Kidney capillary endothelial cell (primary cell): ENCODE measurements at regions not wholly inside any gene's neighbourhood (a gene's known extent, or its start where the extent isn't known, plus 50 kb on each side); places are given as distances from the start of the nearest gene placed in this dataset.

Experiments
- DNase-seq: peaks from one replicate; pipeline ENCODE4 v3.0.0-alpha.2; 2018; ENCODE audit warnings: low spot score

DNA sequence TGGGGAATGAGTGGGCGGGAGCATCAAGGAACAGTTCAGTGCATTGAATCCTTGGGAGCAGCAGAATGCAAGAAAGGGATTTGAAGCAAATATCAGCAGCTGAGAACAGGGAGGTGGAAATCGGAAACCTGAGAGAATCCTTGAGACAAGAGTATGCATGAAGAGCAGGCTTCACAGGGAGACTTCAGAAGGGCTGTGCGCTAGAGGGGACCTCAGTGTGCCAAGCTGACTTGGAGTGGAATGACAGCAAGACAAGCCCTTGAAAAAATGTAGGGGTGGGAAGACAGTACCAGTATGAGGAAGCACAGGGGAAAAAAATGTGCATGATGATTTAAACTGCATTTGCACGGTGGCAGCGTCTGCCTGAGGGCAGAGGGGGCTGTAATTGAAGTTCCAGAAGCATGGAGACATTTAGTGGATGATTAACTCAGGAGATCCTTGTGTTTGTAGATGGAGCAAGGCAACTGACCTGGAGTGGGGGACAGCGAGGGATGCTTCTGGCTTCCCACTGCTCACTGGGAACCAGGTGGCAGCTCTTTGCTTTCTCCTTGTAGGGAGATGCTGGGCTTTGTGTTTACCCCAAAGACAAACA is 204.9 kb upstream of the PLET1 start:
- no peak for DNase-seq

DNA sequence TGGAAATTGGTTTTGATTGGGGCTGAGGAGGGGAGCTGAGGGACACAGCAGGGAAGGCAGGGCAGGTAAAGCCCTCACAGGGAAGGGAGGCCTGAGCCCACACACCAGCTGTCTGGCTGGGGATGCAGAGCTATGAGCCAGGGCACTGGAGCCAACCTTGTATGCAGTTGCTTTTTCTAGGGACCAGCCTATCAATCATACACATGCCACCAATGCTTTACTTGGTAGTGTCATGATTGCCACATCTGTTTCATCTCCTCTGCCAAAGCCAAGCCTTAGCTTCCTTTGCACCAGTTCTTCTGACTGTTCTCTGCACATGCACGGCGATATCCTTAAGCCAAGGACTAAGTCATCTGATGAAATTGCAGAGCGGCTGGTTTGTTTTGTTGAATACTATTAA is 207.1 kb upstream of the PLET1 start:
- no peak for DNase-seq

DNA sequence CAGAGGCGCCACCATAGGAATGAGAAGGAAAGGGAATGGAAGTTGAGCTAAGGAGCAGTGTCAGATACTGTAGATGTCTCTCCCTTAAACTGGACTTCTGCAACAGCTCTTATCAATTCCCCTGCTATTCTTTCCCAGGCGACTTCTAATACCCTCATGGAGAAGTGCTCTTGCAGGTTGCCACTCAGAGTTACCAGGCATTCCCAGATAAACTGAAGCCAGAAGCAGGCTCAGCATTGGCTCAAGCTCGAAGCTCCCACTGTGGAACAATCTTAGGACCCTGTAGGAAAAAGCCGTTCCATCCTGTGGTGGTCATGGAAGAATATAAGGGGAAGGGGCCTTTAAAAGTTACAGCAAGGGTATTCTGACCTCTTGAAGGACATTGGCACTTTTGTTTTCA is 208.7 kb upstream of the PLET1 start:
- DNase-seq, result no peak

- no peak for DNase-seq
Observed at GRCh38 chr11:112470355-112470754, 209.7 kb upstream of the PLET1 start.

DNA sequence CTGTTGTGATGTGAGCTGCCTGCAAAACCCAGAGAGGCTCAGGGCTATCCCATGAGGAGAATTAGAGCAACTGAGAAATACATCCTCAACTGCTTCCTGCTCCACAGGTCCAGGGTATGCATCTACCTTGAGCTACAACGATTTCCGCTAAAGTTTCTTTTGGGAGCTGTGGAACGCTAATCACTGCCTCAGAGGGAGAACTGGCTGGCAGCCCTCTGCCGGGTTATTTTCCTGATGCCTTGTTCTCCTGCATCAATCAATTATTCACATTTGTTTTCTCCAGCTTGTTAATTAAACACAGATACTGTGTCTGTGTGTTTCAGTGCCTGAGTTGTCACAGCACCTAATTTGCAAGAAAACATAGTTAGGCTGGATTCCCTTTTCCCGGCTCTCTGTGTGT is 211.1 kb upstream of the PLET1 start:
- DNase-seq, result no peak

DNA sequence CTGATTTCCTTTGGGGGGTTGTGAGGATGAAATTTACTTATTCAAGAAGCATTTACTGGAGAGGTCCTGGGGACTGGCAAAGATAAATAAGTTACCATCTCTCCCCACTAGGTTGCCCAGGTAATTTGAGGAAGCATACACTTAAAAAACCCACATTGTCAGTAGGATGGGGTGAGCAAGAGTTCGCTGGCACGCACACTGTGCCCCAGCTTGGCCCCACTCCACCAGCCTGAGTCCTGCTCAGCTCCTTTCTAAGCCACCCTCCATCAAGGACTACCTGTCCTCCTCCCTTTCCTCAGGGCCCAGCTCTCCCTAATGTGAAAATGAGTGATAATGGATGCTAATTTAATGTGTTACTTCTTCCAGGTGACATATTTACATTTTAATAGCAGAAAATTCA is 216.5 kb upstream of the PLET1 start:
- DNase-seq, result no peak

DNA sequence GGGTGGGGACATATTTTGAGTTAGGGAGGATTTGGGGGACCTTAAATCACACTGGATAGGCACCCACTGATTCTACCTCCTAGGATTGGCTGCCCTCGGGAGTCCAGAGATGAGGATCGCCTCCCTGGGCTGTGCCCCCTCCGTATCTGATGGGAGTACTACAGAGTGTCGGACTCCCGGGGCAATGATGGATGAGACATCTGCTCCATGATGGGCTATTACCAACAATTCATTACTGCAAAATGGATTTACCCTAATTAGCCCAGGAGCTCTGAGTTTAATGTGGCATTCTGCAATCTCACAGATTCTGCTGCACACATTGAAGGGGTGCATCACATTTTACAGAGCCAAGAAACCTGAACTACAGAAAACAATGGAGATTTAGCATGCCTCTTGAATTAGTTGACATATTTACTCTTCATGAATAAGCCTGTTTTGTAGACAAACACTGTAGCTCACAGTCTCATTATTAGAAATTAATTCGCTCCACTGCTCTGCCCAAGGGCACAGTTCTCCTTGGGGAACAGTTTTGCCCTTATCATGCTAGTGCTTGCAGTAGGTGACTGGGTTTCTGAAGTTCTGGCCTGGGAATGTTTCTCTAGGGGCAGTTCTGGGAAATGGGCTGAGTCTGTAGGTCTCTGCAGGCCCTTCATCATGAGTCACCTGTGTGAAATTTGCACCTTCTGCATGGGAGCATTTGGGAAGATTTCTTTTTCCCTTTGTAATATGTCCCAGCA is 217.1 kb upstream of the PLET1 start:
- no peak for DNase-seq

- DNase-seq, result no peak
Observed at GRCh38 chr11:112478806-112479205, 218.1 kb upstream of the PLET1 start.

DNA sequence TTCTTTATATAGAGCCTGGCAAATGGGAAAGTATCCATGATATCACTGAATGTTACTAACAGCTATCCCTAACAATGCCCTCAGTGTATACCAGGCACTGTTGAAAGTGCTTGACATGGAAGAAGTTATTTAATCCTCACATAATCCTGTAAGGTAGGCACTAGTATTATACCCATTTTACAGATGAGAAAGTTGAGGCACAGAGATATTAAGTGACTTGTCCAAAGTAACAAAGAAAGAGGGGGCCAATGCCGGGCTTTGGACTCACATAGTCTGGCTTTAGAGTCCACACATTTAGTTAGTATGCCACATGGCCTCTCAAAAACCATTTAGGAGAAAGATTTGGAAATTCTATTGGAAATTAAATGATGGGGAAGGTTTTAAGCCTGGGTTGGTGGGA is 220.8 kb upstream of the PLET1 start:
- no peak for DNase-seq

DNA sequence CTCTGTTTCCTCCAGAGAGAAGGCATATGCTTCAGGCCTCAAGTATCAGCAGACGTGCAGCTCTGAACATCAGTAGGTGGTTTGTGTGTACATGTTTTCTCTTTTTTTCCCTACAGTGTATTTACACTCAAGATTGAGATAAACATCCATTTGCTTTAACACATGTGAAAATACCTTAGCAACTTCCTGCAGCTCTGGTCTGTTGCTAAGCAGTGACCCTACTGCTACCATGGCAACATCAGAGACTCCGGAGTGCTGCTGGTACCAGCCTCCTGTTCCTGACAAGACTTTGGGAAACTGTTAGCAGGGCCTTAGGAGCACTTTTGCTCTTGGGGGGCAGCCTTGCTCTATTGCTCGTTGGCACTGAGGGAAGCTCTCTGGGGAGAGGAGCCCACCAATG is 221.2 kb upstream of the PLET1 start:
- DNase-seq, result no peak

DNA sequence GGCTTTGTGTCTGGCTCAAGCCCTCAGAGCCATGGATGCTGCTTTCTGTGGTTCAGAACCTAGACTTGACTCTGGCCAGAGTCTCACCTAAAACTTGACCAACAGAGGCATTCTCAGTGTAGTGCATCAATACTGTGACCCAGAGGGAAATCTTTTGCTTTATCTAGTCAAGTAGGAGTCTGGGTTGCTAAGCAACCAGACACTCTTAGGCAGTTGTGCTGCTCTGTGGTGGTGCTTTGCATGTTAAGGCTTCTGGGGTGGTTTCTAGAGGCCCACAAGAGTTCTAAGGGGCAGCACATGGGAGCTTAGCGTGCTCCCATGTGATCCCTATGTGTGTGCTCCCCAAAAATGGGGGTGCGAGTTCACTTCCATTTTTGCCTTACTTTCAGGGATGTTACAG is 224.6 kb upstream of the PLET1 start:
- DNase-seq, result no peak

GRCh38 chr11:112497826-112498225 is 237.2 kb upstream of the PLET1 start:
- no peak for DNase-seq

GRCh38 chr11:112498701-112499100 is 238.0 kb upstream of the PLET1 start:
- DNase-seq, result no peak

- DNase-seq, result no peak
Observed at GRCh38 chr11:112499153-112499880, 238.7 kb upstream of the PLET1 start.

DNA sequence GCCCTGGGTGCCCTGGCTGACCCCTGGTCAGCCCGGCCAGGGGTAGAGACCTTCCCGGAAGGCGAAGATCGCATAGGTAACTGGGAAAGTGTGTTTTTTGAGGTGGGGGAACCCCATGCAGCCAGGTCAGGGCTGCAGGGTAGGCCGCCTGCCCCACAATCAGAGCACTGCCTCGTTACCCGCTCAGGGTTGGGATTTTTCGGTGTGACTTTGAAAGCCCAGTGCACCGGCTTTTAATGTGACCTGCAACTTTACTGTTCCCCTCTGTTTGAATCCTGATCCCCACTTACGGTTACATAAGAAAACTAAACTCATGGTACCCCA is 239.2 kb upstream of the PLET1 start:
- no peak for DNase-seq

DNA sequence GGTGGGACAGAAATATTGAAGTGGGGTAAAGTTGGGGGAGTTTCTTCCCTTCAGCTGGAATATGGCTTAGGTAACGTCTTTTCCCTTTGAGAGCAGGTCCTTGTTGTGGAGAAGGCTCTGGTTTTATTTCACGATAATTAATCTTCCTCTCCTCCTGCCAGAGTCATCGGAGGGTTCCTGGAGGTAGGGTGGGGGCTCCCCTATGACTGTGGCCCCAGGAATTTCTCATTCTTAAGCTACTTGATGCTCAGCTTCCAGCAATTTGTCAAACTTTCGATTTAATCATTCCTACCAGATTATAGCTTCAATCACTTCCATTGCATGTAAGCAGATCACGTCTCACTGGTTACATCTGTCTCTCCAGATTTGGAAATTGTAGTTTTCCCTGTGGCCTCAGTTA is 242.8 kb upstream of the PLET1 start:
- no peak for DNase-seq

DNA sequence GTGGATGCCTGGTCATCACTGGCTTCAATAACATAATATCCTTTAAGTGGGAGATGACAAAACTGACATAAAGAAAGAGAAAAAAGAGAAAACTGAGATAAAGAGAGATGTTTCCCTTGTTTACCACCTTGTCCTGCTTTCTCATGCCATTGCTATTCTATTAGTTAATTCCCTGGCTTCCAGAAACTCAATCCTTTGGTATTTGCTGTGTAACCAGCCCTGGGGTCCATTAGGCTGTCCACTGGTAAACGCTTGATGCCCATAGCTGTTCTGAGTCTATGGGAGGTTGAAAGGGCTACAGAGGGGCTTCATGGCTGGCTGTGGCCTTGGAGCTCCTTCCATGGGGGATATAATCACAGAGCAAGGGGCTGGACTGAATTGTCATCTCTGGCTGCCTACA is 243.4 kb upstream of the PLET1 start:
- no peak for DNase-seq

- DNase-seq, result no peak
Observed at GRCh38 chr11:112506852-112507251, 246.2 kb upstream of the PLET1 start.

- no peak for DNase-seq
Observed at GRCh38 chr11:112507281-112507680, 246.6 kb upstream of the PLET1 start.

DNA sequence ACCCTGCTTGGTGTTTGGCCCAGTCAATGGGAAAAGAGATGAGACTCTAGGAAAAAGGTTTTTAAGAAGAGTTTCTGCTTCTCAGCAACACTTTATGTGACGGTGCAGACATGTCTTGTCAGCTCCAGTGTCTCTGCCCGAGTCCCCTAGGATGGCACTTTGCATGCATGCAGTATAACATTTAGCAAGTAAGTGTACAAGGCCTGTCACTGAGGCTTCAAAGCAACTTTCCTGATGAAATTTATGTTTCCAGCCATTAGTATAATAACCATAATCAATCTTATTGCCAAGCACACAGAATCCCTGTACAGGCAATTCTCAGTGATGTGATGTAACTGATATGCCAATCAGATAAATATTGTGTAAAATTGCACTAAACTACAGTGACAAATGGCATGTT is 248.1 kb upstream of the PLET1 start:
- no peak for DNase-seq

- DNase-seq, result no peak
Observed at GRCh38 chr11:112509300-112509699, 248.6 kb upstream of the PLET1 start.

GRCh38 chr11:112511271-112511670 is 250.6 kb upstream of the PLET1 start:
- DNase-seq, result no peak

GRCh38 chr11:112511911-112512310 is 251.3 kb upstream of the PLET1 start:
- no peak for DNase-seq

- no peak for DNase-seq
Observed at GRCh38 chr11:112513417-112513816, 252.8 kb upstream of the PLET1 start.
